Hippocampal formation (tissue), 2 donors: ENCODE measurements at regions not wholly inside any gene's neighbourhood (a gene's known extent, or its start where the extent isn't known, plus 50 kb on each side); places are given as distances from the start of the nearest gene placed in this dataset.
"Not testable (repeated sequence)": the region's sequence is repeated elsewhere in the genome, so short reads cannot be mapped to it uniquely, and the experiment has no call there.

Experiments used
- DNase-seq, 2 donors: peaks; one replicate each; lab custom pipeline; 2025; lab: John Stamatoyannopoulos, UW

DNA sequence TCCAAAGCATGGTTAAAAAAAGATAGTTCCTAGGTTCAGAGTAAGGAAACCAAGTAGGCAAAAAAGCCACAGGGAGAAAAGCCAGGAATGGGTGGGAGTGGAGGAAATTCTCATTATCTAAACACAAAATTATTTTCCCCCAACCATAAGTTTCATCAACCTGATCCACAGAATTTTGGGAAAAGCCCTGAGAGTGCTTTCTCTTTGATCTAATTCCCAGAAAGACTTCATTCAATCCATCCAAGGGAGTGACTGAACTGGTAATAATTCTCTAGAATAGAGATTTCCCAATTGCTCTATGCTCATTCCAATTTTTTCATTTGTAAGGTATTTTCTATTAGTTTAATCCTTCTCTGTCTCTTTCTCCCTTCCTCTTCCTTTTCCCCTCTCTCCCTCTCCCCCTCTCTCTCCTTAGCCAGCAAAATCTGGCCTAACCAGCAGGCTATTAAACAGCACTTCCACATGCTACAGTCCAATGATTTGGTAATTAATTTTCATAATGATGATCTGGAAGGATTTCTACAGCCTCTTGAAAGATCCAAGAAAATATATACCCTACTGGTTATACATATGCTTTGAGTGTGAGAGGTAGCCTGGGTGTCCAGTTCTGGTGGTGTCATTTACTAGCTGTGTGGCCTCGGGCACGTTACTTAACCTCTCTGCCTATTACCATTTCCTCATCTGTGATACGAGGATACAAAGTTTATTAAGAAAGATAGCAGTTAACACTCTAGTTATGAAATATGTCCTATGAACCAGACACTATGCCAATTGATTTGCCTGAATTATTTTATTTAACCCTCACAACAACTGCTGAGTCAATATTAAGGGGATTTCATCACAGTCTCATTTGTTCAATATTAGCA lies 251.5 kb upstream of the RASGEF1B start:
- DNase-seq = no peak

DNA sequence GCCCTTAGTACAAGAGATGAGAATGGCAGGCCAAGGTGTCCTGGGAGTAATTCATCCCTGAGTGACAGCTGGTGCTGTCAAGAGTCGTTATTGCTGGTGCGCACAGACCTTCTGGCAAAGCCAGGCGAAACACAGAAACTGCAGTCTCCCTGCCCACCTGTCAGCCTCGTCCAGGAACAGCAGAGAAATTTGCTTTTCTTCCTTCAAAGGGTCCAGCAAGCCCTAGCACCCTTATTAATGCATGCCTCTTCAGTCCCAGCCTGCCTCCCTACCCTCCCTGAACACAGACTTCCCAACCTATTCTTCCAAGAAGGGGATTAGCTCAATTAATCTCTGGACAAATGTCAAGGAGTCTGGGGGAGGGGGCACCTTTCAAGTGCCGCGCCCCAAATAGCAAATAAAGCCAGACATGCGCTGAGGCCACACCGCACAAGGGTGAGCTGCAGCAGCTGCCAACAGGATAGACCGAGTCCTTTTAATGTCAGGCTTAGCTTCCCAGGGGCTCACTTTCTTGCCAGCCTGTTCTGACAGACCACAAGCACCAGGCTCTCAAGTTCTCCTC lies 250.7 kb upstream of the RASGEF1B start:
- no peak for DNase-seq

DNA sequence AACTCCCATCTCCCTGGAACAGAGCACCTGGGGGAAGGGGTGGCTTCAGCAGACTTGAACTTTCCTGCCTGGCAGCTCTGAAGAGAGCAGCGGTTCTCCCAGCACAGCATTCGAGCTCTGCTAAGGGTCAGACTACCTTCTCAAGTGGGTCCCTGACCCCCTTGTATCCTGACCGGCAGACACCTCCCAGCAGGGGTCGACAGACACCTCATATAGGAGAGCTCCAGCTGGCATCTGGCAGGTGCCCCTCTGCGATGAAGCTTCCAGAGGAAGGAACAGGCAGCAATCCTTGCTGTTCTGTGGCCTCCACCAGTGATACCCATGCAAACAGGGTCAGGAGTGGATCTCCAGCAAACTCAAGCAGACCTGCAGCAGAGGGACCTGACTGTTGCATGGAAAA lies 244.1 kb upstream of the RASGEF1B start:
- DNase-seq = no peak

DNA sequence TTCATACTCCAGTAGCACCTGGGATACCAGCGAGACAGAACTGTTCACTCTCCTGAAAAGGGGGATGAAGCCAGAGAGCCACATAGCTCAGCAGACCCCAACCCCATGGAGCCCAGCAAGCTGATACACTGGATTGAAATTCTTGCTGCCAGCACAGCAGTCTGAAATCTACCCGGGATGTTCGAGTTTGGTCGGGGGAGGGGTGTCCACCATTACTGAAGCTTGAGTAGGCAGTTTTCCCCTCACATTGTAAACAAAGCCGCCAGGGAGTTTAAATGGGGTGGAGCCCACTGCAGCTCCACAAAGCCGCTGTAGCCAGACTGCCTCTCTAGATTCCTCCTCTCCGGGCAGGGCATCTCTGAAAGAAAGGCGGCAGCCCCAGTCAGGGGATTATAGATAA lies 243.7 kb upstream of the RASGEF1B start:
- DNase-seq = not testable (repeated sequence)

DNA sequence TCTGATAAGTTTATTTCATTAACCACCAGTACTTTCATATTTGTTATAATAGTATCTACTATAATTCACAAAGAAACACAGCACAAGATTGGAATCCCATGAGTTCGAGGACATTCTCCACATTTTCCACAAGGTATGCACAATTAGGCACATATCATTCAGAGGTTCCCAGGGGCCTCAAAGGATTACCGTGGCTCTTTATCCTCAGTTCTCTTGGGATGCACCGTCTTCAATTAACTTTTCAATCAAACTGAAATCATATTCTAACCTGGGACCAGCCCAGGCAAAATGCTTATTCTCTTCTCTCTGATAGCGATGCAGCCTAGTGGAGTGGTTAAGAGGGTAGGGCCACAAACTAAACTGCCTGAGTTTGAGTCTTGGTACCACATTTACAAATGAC lies 242.6 kb upstream of the RASGEF1B start:
- no peak for DNase-seq

DNA sequence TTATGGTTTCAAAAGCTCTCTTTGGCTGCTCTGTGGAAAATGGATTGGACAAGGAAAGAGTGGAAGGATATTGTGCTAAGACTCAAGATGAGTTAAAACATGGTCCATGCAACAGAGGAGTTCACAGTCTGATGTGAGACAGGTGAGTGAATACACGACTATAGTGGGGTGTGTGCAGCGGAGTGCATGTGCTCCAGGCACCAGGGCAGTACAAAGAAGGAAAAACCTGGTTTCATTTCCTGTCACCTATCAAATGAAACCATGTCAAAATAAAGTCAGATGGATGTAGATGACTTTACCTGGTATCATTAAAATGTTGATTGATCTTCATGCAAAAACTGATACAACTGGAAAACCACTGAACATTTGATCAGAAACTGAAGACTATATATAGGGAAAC lies 241.0 kb upstream of the RASGEF1B start:
- DNase-seq = no peak

DNA sequence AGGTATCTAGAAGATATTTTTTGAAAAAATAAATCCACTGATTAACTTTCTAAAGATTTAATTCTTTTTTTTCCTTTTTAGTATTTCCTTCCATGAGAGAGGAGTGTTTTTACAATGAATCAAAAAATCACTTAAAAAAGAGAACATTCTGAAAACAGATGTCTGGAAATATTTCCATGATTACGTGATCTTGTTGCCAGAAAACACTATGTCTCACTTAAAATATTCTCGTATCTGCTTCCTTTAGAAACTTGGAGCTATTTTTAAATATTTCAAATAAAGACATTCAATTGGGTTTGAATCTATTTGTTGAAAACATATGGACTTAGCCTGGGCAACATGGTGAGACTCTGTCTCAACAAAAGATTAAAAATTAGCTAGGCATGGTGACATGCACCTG lies 232.8 kb upstream of the RASGEF1B start:
- DNase-seq = no peak

DNA sequence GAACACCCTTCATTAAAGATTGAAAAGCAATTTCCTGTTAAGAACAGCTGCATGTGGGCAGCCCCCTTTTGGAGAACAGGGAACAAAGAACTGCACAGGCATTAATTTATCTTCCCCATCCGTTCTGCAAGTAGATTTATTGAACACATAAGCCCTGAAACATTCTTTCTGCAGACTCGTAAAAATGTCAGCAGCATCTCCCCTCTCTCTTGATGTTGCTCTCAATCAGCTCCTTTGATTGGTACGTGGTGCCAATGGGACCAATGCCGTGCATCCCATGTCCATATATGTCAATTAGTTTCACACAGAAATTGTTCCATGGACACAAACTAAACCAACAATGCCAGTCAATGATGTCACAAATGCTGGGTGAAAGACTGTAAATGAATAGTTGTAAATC lies 228.5 kb upstream of the RASGEF1B start:
- no peak for DNase-seq

DNA sequence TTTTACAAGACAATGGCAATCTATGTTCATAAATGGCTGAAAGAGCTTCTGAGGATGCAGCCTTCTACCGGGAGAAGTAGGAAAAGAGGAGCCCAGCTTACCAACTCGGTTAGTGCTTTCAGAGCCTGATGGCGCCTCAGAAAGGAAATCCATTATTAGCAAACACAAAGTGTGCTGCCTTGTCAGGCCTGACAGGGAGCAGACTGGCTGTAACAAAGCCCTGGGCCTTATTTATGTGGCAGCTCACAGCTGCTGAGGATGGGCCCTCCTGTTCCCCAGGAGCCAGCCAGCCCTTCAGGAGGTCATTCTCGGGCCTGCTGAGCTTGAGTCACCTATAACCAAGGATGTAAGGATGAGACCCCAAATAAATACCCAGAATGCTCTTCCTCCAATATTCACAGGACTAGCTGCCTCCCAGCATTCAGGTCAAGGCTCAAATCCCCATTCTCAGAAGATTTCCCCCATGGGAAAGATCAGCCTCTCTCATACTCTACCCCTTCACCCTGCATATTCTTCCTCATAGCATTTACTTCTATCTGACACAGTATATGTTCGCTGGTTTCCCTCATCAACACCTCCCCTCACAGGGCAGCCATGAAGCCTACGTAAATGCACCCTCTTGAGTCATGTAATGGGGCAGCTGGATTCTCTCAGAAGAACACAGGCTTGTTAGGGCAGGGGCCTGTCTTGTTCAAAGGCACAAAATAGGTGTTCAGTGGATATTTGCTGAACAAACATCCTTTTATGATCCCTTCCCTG lies 227.0 kb upstream of the RASGEF1B start:
- no peak for DNase-seq

DNA sequence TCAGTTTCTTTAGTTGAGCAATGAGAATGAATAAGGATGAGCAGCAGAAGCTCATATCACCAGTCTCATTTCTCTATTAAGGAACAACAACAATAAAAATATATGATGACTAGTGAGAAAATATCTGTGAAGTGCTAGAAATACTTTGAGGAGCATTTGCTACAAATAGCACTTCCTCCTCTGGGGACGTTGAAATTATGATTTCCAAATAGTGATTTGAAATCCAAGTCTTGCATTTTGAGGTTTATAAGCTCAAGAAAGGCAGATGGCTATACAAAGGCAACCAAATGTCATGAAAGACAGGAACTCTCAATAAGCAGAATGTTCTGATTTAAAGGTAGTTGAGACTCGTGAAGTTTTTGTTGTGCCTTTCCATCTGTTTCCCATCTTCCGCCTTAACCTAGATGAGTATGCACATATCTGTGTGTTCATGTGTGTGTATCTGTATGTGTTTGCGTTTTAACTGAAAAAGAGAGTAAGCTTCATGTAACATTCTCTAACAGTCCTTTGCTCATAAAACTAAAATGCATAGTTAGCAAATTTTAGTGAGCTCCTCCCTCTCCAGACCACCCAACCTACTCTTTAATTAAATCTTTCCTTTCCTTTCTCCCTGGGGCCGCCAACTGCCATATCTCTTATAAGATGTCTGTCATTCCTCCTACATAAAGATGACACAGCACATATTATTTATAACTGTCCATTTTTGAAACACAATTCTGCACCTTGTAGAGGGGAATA lies 222.6 kb upstream of the RASGEF1B start:
- no peak for DNase-seq

DNA sequence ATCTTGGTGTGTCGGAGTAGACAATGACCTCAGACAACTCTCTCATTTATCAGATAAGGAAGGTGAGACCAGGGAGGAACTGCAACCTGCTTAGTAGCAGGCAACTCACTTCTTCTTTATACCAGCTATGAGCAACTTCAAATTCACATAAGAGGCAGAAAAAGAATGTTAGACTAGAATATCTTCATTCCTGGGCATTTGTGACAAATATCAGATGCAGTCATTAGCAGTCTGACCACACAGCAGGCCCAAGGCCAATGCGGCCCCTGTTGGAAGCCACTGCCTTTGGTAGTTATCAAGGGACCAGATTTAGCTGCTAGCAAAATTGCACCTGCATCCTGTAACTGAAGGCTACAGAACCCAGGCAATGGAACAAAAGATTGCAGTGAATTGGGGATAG lies 219.2 kb upstream of the RASGEF1B start:
- DNase-seq = no peak

DNA sequence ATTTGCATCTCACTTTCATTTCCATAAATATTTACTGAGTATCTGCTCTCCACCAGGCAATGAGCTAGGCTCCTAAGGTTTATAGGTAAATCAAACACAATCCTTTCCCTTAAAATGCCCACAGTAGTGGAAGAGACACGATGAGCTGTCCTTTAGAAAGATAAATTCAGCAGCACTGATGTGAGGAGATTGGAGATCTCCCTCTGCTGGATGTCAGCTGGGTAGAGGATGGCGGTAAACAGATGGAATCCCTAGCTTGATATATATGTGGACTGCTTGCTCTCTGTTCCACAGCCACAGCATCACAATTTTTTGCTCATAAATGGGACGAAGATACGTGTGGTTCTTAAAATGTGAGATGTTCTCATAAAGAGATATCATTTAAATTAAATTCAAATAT lies 216.4 kb upstream of the RASGEF1B start:
- DNase-seq = no peak

DNA sequence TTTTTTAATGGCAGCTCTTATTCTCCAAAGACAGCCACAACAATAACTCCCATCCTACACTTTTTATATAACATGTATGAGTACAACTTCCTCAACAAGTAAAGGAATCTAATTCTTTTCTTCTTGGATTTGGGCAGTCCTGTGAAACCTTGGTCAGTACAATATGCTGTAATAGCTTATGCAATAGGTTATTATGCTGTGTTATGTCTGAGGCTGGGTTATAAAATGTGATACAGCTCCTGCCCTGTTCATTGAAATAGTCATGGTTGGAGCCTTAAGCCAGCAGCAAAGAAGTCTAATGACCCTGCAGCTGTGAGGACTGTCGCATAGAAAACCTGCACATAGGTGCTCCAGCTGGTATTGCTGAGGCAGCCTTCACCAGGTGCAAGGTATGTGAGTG lies 215.8 kb upstream of the RASGEF1B start:
- DNase-seq = no peak

DNA sequence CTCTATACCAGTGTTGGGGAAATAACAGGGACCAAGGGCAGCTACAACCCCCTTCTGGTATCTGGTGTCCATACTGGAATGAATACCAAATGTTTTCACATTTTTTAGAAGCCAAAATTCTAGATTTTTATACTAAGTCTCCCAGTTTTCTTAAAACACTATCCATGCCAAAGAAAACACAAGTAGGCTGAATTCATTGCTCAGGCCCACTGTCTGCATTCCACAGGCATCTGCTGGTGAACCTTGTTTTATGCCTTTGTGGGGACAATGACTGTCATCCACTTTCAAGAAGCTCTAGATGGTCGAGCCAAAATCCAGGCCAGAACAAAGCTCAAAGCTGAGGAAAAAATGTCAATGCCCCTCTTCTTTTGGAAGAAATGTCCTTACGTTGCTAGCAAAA lies 213.4 kb upstream of the RASGEF1B start:
- no peak for DNase-seq

DNA sequence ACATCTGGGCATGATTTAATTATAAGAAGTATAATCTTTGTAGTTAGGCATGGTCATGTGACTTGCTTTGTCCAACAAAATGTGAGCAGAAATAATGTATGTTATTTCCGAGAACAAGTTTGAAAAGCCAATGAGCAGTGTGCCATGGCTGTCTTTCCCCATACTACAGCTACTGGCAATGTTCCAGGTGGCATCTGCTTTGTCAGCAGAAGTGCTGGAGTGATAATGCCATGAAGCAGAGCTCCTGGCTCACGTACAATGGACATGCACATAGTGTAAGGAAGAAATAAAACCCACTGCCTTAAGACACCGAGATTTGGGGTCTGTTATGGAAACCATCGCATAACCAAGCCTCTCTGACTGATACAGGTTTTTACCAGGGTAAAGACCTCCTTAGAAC lies 212.6 kb upstream of the RASGEF1B start:
- no peak for DNase-seq

DNA sequence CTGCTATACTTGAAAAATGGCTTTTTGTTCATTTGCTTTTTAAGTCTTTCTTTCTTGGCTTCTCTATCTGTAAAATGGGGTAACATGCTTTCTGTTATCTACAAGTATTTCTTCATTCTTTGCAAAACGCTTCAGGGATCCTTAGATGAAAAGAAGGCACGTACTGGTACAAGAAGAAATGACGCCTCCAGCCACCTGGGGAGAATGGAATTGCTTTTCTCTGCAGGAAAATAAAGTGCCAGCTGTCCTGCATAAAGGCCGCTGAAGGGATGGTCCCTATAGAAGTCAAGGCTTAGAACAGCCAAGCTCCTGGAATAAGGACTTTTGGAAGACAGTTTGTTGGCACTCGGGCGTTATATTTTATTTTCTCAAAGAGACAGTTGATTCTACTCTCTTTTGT lies 210.8 kb upstream of the RASGEF1B start:
- no peak for DNase-seq

DNA sequence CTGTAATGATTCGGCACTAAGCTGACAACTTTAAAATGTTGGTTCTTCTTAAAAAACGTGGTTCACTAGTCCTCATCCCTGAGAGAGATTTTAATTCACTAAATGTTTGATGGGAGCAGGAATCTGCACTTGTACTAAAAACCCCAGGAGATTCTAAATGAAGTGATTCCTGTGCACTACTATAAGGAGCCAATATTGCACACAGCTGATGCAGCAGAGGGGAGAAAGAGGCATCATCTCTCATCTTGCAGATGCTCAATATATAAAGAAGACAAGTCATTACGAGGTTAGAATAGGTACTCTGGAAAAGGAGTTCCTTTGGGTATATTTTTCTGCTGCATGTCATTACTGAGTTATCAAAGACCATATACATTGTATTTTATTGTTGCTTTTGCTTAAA lies 207.6 kb upstream of the RASGEF1B start:
- no peak for DNase-seq

DNA sequence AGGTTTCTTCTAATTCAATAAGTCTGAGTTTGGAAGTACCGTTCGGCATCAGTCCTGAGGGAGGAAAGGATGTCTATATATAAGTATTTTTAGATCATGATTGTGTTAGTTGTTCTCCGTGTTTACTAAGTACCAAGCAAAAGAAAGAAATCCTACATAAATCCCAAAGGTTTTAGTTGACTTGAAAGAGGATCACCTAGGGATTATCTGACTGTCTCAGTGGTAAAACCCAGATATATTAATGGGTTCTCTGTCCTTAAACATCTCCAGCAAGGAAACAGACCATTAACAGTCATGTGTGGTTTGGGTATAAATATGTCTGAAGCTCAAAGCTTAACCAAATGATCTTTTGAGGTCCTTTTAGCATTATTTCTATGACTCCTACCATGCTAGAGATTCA lies 207.1 kb upstream of the RASGEF1B start:
- no peak for DNase-seq

DNA sequence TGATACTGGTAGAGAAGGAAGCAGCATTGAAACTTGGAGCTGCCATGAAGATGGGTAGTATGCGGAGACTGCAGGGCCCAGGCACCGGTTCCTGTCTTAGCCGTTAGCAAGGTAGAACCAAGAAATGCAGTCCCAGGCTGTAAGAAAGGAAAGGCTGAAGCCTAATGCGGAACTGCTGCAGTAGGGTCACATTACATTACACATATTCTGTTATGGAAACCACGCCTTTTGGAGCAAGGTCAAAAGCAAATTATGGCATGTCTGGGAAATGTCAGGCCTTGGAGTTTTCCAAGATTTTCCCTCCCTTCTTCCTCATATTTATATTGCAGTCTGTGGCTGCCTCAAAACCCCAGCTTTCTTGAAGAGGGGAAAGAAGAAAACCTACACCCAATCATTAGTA lies 204.8 kb upstream of the RASGEF1B start:
- no peak for DNase-seq

DNA sequence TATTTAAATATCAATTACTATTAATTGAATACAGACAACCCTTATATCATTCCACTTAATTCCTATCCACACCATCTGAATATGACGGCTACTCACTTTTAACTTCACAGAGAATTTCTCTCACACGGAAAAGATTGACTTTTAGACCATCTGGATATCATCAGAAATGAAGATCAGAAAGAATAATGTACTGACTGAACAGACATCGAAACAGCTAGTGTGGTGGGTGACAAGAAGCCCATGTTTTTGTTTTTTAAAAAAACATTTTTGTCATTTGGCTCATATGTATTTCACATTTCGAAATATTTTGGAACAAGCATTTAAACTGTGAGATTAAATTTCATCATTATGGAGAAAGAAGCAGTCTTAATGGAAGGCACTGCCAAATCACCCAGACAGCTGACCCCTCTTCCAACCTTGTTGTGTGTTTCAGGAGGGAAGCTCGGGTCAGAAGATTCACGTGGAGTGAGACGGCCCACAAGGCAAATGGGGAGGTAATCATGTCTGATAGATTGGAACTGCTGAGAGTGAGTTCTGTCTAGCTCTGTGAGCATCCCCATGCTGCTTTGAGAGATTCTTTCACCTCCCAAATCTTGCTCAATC lies 204.2 kb upstream of the RASGEF1B start:
- DNase-seq = no peak

DNA sequence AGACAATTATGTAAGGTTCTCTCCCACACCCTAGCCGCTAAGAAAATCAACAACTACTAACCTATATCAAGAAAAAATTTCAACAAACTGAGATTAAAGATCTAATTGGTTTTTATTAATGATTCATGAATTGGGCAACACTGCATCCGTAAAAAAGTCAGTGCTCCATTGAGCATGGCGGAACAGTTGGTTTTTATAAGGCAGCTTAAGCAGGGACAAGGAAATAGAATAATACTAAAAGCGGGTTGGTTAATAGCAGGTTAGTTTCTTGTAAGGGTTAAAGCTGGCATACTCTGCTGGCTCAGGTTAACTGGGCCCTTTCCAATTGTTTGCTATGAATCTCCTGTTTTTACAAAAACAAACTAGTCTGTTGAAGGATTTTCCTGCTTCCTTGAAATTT lies 202.3 kb upstream of the RASGEF1B start:
- DNase-seq = no peak

DNA sequence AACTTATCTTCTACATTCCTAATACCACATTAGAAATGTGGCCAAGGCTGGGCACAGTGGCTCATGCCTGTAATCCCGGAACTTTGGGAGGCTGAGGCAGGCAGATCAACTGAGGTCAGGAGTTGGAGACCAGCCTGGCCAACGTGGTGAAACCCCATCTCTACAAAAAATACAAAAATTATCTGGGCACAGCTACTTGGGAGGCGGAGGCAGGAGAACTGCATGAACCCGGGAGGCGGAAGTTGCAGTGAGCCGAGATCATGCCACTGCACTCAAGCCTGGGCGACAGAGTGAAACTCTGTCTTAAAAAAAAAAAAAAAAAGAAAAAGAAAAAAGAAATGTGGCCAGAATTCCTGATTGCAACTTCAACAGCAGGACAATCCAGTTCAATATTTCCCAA lies 196.6 kb upstream of the RASGEF1B start:
- DNase-seq = not testable (repeated sequence)
